ENCODE measurements at regions not wholly inside any gene's neighbourhood (a gene's known extent, or its start where the extent isn't known, plus 50 kb on each side); places are given as distances from the start of the nearest gene placed in this dataset.

- TF ChIP-seq EZH2 (IDR thresholded peaks at IDR 0.05; ENCODE audit: borderline replicate concordance, low read depth, low read length, poor library complexity, severe bottlenecking) (no peak), CTCF (conservative IDR thresholded peaks at IDR 0.05; ENCODE audit: low read depth, low read length) (no peak)
These were observed 75.0 kb upstream of the RBM19 start for GRCh38 chr12:114041136-114041535.

All from A673 (cell line).